ENCODE measurements at regions not wholly inside any gene's neighbourhood (a gene's known extent, or its start where the extent isn't known, plus 50 kb on each side); places are given as distances from the start of the nearest gene placed in this dataset.

- TF ChIP-seq POLR2AphosphoS5 (IDR thresholded peaks at IDR 0.05; ENCODE audit: low read depth, low read length): no peak
- no peak for TF ChIP-seq SIN3A (IDR thresholded peaks at IDR 0.05; ENCODE audit: borderline replicate concordance, insufficient read depth, low read length)
- no peak for TF ChIP-seq TAF1 (IDR thresholded peaks at IDR 0.05; ENCODE audit: borderline replicate concordance, insufficient read depth, low read length)
- no peak for TF ChIP-seq FOXP2 (optimal IDR thresholded peaks at IDR 0.05; ENCODE audit: borderline replicate concordance, extremely low read depth, extremely low read length, insufficient read depth)
- TF ChIP-seq REST (IDR thresholded peaks at IDR 0.05; ENCODE audit: insufficient read depth in 1 of 2, low read depth in 2 of 2, low read length in 2 of 2): no peak
Observed at GRCh38 chr1:112776688-112777087, 61.6 kb upstream of the PPM1J start.

GRCh38 chr1:112772781-112773180 is 57.6 kb upstream of the PPM1J start:
- TF ChIP-seq REST (IDR thresholded peaks at IDR 0.05; ENCODE audit: insufficient read depth in 1 of 2, low read depth in 2 of 2, low read length in 2 of 2) (no peak), FOXP2 (optimal IDR thresholded peaks at IDR 0.05; ENCODE audit: borderline replicate concordance, extremely low read depth, extremely low read length, insufficient read depth) (no peak), POLR2AphosphoS5 (IDR thresholded peaks at IDR 0.05; ENCODE audit: low read depth, low read length) (no peak), SIN3A (IDR thresholded peaks at IDR 0.05; ENCODE audit: borderline replicate concordance, insufficient read depth, low read length) (no peak), TAF1 (IDR thresholded peaks at IDR 0.05; ENCODE audit: borderline replicate concordance, insufficient read depth, low read length) (no peak)

DNA sequence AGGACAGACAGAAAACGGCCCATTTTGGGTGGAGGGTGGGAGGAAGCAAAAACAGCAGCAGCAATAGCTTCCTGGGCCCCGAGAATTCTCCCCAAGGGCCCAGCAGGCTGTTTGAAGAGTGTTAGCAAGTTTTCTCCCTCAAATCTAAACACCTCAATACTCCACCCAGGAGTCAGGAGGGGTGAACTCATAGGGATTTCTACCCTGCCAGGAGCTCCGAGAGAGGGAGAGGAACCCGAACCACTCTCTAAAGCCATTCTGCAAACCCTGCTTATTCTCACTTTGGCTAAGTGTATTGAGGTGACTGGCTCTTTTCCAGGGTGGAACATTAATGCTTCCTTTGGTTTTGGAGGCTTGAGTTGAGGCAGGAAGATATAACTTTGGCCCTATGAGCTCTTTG is 55.6 kb upstream of the PPM1J start:
- no peak for TF ChIP-seq POLR2AphosphoS5 (IDR thresholded peaks at IDR 0.05; ENCODE audit: low read depth, low read length)
- TF ChIP-seq REST (IDR thresholded peaks at IDR 0.05; ENCODE audit: insufficient read depth in 1 of 2, low read depth in 2 of 2, low read length in 2 of 2): no peak
- TF ChIP-seq TAF1 (IDR thresholded peaks at IDR 0.05; ENCODE audit: borderline replicate concordance, insufficient read depth, low read length): no peak
- no peak for TF ChIP-seq FOXP2 (optimal IDR thresholded peaks at IDR 0.05; ENCODE audit: borderline replicate concordance, extremely low read depth, extremely low read length, insufficient read depth)
- TF ChIP-seq SIN3A (IDR thresholded peaks at IDR 0.05; ENCODE audit: borderline replicate concordance, insufficient read depth, low read length): no peak

DNA sequence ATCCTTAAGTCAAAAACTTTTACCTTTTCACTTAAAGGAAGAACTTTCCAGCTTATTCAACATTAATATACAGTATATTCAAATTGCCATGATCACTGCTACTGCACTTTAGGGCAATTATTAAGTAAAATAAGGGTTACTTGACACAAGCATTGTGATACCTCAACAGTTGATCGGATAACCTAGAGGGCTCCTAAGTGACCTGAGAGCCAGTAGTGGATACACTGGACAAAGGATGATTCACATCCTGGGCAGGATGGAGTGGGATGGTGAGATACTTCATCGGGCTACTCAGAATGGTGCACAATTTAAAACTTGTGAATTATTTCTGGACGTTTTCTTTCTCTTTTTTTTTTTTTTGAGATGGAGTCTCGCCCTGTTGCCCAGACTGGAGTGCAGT is 54.5 kb upstream of the PPM1J start:
- TF ChIP-seq FOXP2 (optimal IDR thresholded peaks at IDR 0.05; ENCODE audit: borderline replicate concordance, extremely low read depth, extremely low read length, insufficient read depth) (no peak), POLR2AphosphoS5 (IDR thresholded peaks at IDR 0.05; ENCODE audit: low read depth, low read length) (no peak), REST (IDR thresholded peaks at IDR 0.05; ENCODE audit: insufficient read depth in 1 of 2, low read depth in 2 of 2, low read length in 2 of 2) (no peak), SIN3A (IDR thresholded peaks at IDR 0.05; ENCODE audit: borderline replicate concordance, insufficient read depth, low read length) (no peak), TAF1 (IDR thresholded peaks at IDR 0.05; ENCODE audit: borderline replicate concordance, insufficient read depth, low read length) (no peak)

GRCh38 chr1:112767646-112768045 is 52.5 kb upstream of the PPM1J start:
- TF ChIP-seq REST (IDR thresholded peaks at IDR 0.05; ENCODE audit: insufficient read depth in 1 of 2, low read depth in 2 of 2, low read length in 2 of 2) (no peak), SIN3A (IDR thresholded peaks at IDR 0.05; ENCODE audit: borderline replicate concordance, insufficient read depth, low read length) (no peak), POLR2AphosphoS5 (IDR thresholded peaks at IDR 0.05; ENCODE audit: low read depth, low read length) (no peak), TAF1 (IDR thresholded peaks at IDR 0.05; ENCODE audit: borderline replicate concordance, insufficient read depth, low read length) (no peak), FOXP2 (optimal IDR thresholded peaks at IDR 0.05; ENCODE audit: borderline replicate concordance, extremely low read depth, extremely low read length, insufficient read depth) (no peak)
